HG03521 (cell line): ENCODE measurements at regions not wholly inside any gene's neighbourhood (a gene's known extent, or its start where the extent isn't known, plus 50 kb on each side); places are given as distances from the start of the nearest gene placed in this dataset.
"Not testable (repeated sequence)": the region's sequence is repeated elsewhere in the genome, so short reads cannot be mapped to it uniquely, and the experiment has no call there.

Source experiments
- ATAC-seq: cut with Tn5 transposase; IDR thresholded peaks from one replicate; pipeline ENCODE4 v1.9.1; 2021; ENCODE audit warnings: mild to moderate bottlenecking, moderate library complexity; ENCODE audit not compliant: unreplicated experiment

- not testable (repeated sequence) for ATAC-seq
Measured at GRCh38 chr9:65454666-65455065, 169.7 kb upstream of the FOXD4L5 start.

- ATAC-seq, result not testable (repeated sequence)
Measured at GRCh38 chr9:65454034-65454433, 169.0 kb upstream of the FOXD4L5 start.

- not testable (repeated sequence) for ATAC-seq
Measured at GRCh38 chr9:65449886-65450610, 165.0 kb upstream of the FOXD4L5 start.

GRCh38 chr9:65449423-65449822, 164.4 kb upstream of the FOXD4L5 start:
- ATAC-seq, result no peak

- not testable (repeated sequence) for ATAC-seq
Measured at GRCh38 chr9:65447146-65447545, 162.1 kb upstream of the FOXD4L5 start.

GRCh38 chr9:65445991-65446390, 161.0 kb upstream of the FOXD4L5 start:
- ATAC-seq, result not testable (repeated sequence)

GRCh38 chr9:65444943-65445342, 159.9 kb upstream of the FOXD4L5 start:
- no peak for ATAC-seq

DNA sequence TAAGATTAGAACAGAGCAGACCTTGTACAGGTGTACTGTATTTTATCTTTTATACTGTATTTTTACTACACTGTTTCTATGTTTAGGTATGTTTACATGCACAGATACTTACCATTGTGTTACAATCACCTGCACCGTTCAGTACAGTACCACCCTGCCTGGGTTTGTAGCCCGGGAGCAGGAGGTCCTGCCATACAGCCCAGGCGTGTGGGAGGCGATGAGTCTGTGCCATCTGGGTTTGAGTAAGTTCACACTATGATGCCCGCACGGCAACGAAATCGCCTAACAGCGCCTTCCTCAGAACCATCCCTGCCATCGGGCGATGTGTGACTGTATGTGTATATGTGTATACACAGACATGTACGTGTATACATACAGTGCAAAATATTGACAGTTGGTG, 157.1 kb upstream of the FOXD4L5 start:
- ATAC-seq, result not testable (repeated sequence)

GRCh38 chr9:65441324-65441920, 156.4 kb upstream of the FOXD4L5 start:
- not testable (repeated sequence) for ATAC-seq

GRCh38 chr9:65437724-65438123, 152.7 kb upstream of the FOXD4L5 start:
- no peak for ATAC-seq

DNA sequence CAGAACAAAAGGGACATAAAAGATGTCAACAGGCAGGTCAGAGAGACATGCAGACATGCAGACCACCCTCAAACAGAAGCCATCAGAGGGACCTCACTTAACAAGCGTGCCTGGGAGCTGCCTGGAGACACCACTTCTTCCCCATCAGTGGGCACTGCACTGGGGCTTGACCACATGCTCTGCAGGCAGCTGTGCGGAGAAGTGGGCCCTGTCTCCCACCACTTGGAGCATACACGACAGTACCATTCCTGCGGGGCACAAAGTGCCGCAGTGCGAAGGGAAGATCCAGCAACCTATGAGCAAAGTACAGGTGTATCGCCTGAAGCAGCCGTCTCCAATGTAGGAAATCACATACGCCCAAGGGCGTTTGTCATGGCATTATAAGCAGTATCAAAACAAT, 150.5 kb upstream of the FOXD4L5 start:
- ATAC-seq, result no peak

GRCh38 chr9:65432722-65433323, 147.8 kb upstream of the FOXD4L5 start:
- no peak for ATAC-seq

DNA sequence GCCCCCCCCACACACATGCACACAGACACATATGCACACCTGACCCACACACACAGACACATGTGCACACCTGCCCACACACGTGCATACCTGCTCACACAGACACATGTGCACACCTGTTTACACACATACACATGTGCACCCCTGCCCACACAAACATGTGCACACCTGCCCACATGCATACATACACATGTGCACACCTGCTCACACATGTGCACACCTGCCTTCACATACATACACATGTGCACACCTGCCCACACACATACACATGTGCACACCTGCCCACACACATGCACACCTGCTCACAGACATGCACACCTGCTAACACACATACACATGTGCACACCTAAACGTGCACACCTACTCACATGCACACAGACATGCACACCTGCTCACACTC, 147.0 kb upstream of the FOXD4L5 start:
- no peak for ATAC-seq

DNA sequence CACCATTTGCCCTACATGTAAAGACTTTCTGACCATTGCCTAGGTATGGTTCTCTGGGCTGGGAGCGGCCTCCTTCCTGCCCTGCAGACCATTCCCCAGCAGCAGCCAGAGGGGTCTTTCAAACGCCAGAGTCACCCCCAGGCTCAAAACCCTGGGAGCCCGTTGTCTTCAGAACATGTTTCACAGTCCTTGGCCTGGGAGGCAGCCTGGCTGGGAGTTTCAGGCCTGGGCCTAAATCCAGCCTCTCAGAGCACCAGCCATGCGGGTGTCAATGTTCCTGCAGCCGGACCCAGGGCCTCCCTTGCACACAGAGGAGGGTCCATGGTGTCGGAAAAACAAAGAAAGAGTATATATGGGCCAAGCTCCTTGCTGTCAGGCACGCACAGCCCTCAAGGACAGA, 145.2 kb upstream of the FOXD4L5 start:
- no peak for ATAC-seq

- not testable (repeated sequence) for ATAC-seq
Measured at GRCh38 chr9:65427361-65427760, 142.4 kb upstream of the FOXD4L5 start.

DNA sequence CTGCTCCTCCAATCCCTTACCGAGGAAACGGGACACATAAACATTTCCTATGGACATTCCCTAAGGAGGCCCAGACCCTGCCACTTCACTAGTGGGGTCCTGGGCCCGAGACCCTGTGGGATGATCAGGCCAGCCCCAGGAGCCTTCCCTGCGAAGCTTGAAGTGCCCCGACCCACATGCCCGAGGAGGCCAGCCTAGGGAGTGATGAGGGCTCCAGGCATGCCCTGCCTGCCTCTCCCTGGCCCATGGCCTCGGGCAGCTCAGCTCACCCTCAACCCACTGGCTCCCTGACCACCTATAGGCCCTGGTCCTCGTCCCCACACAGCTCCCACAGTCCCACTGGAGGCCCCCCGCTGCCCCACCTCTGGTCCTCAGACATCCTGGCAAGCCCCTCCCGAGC, 141.8 kb upstream of the FOXD4L5 start:
- not testable (repeated sequence) for ATAC-seq

GRCh38 chr9:65426231-65426630, 141.2 kb upstream of the FOXD4L5 start:
- no peak for ATAC-seq

- not testable (repeated sequence) for ATAC-seq
Measured at GRCh38 chr9:65425183-65425582, 140.2 kb upstream of the FOXD4L5 start.

- not testable (repeated sequence) for ATAC-seq
Measured at GRCh38 chr9:65424437-65424984, 139.5 kb upstream of the FOXD4L5 start.

- not testable (repeated sequence) for ATAC-seq
Measured at GRCh38 chr9:65423691-65424436, 138.9 kb upstream of the FOXD4L5 start.
